HepG2 (cell line): ENCODE measurements at regions not wholly inside any gene's neighbourhood (a gene's known extent, or its start where the extent isn't known, plus 50 kb on each side); places are given as distances from the start of the nearest gene placed in this dataset.

Experiments used
- ATAC-seq: fragments of 200-7000 bp; cut with Tn5 transposase; 3 replicates; pipeline ENCODE4 v1.9.1; 2020; ENCODE audit warnings: mild to moderate bottlenecking, moderate library complexity
- BruUV-seq: library from RNA; stranded (reverse); fragments of 400-500 nt; replicated peaks from 2 replicates; lab custom pipeline; 2021; lab: Mats Ljungman, UMichigan
- CTCF ChIA-PET: fragments of 300-600 bp; formaldehyde crosslinking; extraction: SDS; loops from one replicate; lab custom pipeline; 2021; ENCODE audit warnings: low total read pairs, inconsistent platforms, low intra/inter-chr PET ratio; lab: Yijun Ruan, JAX
- POLR2A ChIA-PET: fragments of 350-600 bp; sonication (Branson Sonifier 250); formaldehyde crosslinking; loops from one replicate; lab custom pipeline; 2020; ENCODE audit warnings: antibody characterized with exemption, inconsistent platforms; lab: Yijun Ruan, JAX
- DNase-seq: peaks from one replicate; pipeline ENCODE4 v3.0.0-alpha.2; 2015; ENCODE audit warnings: low spot score
- FAIRE-seq: peaks from 3 replicates; lab custom pipeline; 2011; peaks lifted over from hg19 to GRCh38; lab: Jason Lieb, UNC
- H2AFZ ChIP-seq: one replicate; pipeline ENCODE4 v1.6.1; 2011; ENCODE audit warnings: low read length, inconsistent platforms
- H3K27ac ChIP-seq: fragments of 300-600 bp; 3 replicates; pipeline ENCODE4 v1.8.0; 2011; ENCODE audit warnings: mixed run types, mild to moderate bottlenecking, mixed read lengths, low read length, inconsistent platforms; ENCODE audit not compliant: insufficient read depth; ENCODE audit errors: extremely low read length
- H3K27me3 ChIP-seq, 2 experiments: fragments of 200-600 bp in 1 of 2; 2 replicates in 1 of 2; 3 replicates in 1 of 2; pipeline versions ENCODE4 v1.6.0 to v1.8.0; 2011; ENCODE audit warnings: low read length in 2 of 2, mild to moderate bottlenecking in 2 of 2, moderate library complexity in 2 of 2, inconsistent platforms in 1 of 2; ENCODE audit not compliant: insufficient read depth in 2 of 2, control insufficient read depth in 1 of 2
- H3K36me3 ChIP-seq, 2 experiments: fragments of 200-600 bp in 1 of 2; replicated peaks in 1 of 2; 2 replicates in 1 of 2; 3 replicates in 1 of 2; pipeline versions ENCODE4 v1.5.1 to v1.8.0; 2011; ENCODE audit warnings: low read length in 2 of 2, inconsistent platforms in 1 of 2; ENCODE audit not compliant: insufficient read depth in 2 of 2, control insufficient read depth in 1 of 2
- H3K4me1 ChIP-seq: 2 replicates; pipeline ENCODE4 v1.5.1; 2012; ENCODE audit warnings: low read length, inconsistent platforms; ENCODE audit not compliant: insufficient read depth
- H3K4me2 ChIP-seq: 2 replicates; pipeline ENCODE4 v1.6.0; 2011; ENCODE audit warnings: low read depth, low read length, inconsistent platforms
- H3K4me3 ChIP-seq, 3 experiments: fragments of 200-600 bp in 1 of 3; sonication (generic), shearing (Covaris generic) in 1 of 3; replicated peaks in 1 of 3; 2 replicates each; pipeline ENCODE4 v1.5.1; 2011 to 2016; ENCODE audit warnings: low read length in 3 of 3, inconsistent platforms in 2 of 3, low read depth in 2 of 3, mild to moderate bottlenecking in 2 of 3, control low read depth in 1 of 3, mixed read lengths in 1 of 3; ENCODE audit not compliant: insufficient read depth in 1 of 3
- H3K79me2 ChIP-seq: one replicate; pipeline ENCODE4 v1.6.1; 2011; ENCODE audit warnings: low read length, inconsistent platforms; ENCODE audit not compliant: insufficient read depth
- H3K9ac ChIP-seq: 2 replicates; pipeline ENCODE4 v1.6.0; 2011; ENCODE audit warnings: mild to moderate bottlenecking, low read depth, low read length, inconsistent platforms; ENCODE audit not compliant: insufficient read depth
- H3K9me3 ChIP-seq: 2 replicates; pipeline ENCODE4 v1.5.1; 2012; ENCODE audit warnings: mild to moderate bottlenecking, low read length
- H4K20me1 ChIP-seq: 2 replicates; pipeline ENCODE4 v1.6.0; 2011; ENCODE audit warnings: inconsistent platforms, mild to moderate bottlenecking, low read length, moderate library complexity; ENCODE audit not compliant: insufficient read depth
- DR1 ChIP-seq: sonication (generic); formaldehyde crosslinking; IDR thresholded peaks from 2 replicates; pipeline ENCODE4 v1.8.0; 2021; ENCODE audit warnings: mild to moderate bottlenecking, missing genetic modification reagents, inconsistent platforms
- HIVEP1 ChIP-seq: sonication (generic); formaldehyde crosslinking; IDR thresholded peaks from 2 replicates; pipeline ENCODE4 v1.4.0; 2020; ENCODE audit warnings: mild to moderate bottlenecking, missing genetic modification reagents
- MLX ChIP-seq: IDR thresholded peaks from 2 replicates; pipeline ENCODE4 v1.6.1; 2016
- RXRA ChIP-seq: sonication (generic); formaldehyde crosslinking; IDR thresholded peaks from 2 replicates; pipeline ENCODE4 v1.5.1; 2020; ENCODE audit warnings: missing genetic modification reagents
- USF2 ChIP-seq, 2 experiments: sonication (generic) in 1 of 2; formaldehyde crosslinking in 1 of 2; IDR thresholded peaks; 2 replicates each; pipeline versions ENCODE4 v1.5.1 to v1.6.1; 2011 to 2020; ENCODE audit warnings: borderline replicate concordance in 1 of 2, low read depth in 1 of 2, low read length in 1 of 2, mild to moderate bottlenecking in 1 of 2, missing genetic modification reagents in 1 of 2, moderate library complexity in 1 of 2
- ZBTB25 ChIP-seq: IDR thresholded peaks from 2 replicates; pipeline ENCODE4 v1.6.1; 2018; ENCODE audit warnings: missing genetic modification reagents
- ZNF598 ChIP-seq: sonication (generic); formaldehyde crosslinking; IDR thresholded peaks from 2 replicates; pipeline ENCODE4 v1.5.1; 2020; ENCODE audit warnings: mild to moderate bottlenecking, missing genetic modification reagents, borderline replicate concordance
- ZSCAN21 ChIP-seq: sonication (generic); formaldehyde crosslinking; IDR thresholded peaks from 2 replicates; pipeline ENCODE4 v1.8.0; 2022; ENCODE audit warnings: mild to moderate bottlenecking, missing genetic modification reagents, moderate library complexity, borderline replicate concordance
- WGBS: methylation state at CpG from one replicate; pipeline ENCODE4 v1.1.6; 2017; ENCODE audit warnings: low lambda C conversion rate; 5-methylcytosine and 5-hydroxymethylcytosine counted together
- in situ Hi-C: cut with HindIII; loops from 2 replicates; pipeline ENCODE4 v1.10.0; 2017; ENCODE audit warnings: low pct_unique_long_range_greater_than_20kb; ENCODE audit not compliant: extremely low pct_ligation_motif_present
- intact Hi-C: fragments of 100-400 bp; cut with micrococcal nuclease; formaldehyde crosslinking; loops from one replicate; pipeline ENCODE4 v1.10.0; 2022; ENCODE audit not compliant: unreplicated experiment

GRCh38 chr12:114952573-114953271, 268.7 kb upstream of the TBX3 start:
- H3K4me1 ChIP-seq, result peaks cover 5% of the 10 kb centered on the region
- no peaks in the 10 kb centered on the region for H3K36me3 ChIP-seq
- BruUV-seq, result no TSS peak
- in situ Hi-C loops, result no loop called here
- CTCF ChIA-PET, result no interaction called here
- H3K27me3 ChIP-seq, result no peaks in the 10 kb centered on the region
- no peak overlapping the region for H3K4me2 ChIP-seq
- H3K9me3 ChIP-seq, result no peaks in the 10 kb centered on the region
- no peaks in the 10 kb centered on the region for H3K79me2 ChIP-seq
- DNase-seq, result no peak
- intact Hi-C loops, result no loop called here
- no peak overlapping the region for H3K27ac ChIP-seq
- H3K9ac ChIP-seq, result no peak overlapping the region
- POLR2A ChIA-PET, result no interaction called here
- no peak overlapping the region for H3K4me3 ChIP-seq
- TF ChIP-seq ZSCAN21 (no peak), ZNF598 (CRISPR knock-in tag) (no peak), USF2 (IDR thresholded peaks at IDR 0.05; ENCODE audit: low read depth, low read length) (no peak), USF2 (CRISPR knock-in tag; IDR thresholded peaks at IDR 0.05; ENCODE audit: borderline replicate concordance) (no peak), RXRA (CRISPR knock-in tag) (no peak), HIVEP1 (CRISPR knock-in tag) (no peak), DR1 (no peak), MLX (CRISPR knock-in tag) (no peak), ZBTB25 (CRISPR knock-in tag) (no peak)
- TF ChIP-seq, all 625 proteins: peak for 0
- FAIRE-seq (no peak), ATAC-seq (no peak)
- Histone ChIP-seq H4K20me1 (no peaks in the 10 kb centered on the region), H2AFZ (no peak overlapping the region)
- 62% methylated on average over 12 of the region's 18 CpGs for WGBS
